ENCODE measurements at regions not wholly inside any gene's neighbourhood (a gene's known extent, or its start where the extent isn't known, plus 50 kb on each side); places are given as distances from the start of the nearest gene placed in this dataset.

DNA sequence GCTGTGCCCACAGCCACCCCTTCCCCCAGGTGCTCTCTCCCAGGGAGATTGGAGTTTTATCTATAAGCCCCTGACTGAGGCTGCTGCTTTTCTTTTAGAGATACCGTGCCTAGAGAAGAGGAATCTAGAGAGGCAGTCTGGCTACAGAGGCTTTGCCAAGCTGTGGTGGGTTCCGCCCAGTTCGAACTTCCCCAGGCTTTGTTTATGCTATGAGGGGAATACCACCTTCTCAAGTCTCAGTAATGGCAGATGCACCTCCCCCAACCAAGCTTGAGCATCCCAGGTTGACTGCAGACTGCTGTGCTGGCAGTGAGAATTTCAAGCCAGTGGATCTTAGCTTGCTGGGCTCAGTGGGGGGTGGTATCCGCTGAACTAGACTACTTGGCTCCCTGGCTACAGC, 157.4 kb downstream of the CAAP1 start:
- DNase-seq, result no peak

DNA sequence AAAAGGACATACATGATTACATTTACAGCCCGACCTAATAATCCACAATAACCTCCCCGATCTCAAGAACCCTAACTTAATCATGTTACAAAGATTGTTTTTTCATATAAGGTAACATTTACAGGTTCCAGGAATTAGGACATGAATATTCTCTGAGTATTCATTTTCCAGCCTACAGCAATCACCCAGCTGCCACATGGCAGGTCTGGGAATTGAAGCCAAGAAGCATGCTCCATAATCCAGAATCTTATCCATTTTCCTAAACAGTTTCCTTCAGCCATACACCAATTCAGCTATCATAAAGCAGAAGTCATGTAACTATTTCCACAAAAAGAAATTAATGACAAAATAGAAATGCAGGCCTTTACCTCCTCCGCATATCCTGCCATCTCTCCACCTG, 163.4 kb downstream of the CAAP1 start:
- DNase-seq, result no peak

DNA sequence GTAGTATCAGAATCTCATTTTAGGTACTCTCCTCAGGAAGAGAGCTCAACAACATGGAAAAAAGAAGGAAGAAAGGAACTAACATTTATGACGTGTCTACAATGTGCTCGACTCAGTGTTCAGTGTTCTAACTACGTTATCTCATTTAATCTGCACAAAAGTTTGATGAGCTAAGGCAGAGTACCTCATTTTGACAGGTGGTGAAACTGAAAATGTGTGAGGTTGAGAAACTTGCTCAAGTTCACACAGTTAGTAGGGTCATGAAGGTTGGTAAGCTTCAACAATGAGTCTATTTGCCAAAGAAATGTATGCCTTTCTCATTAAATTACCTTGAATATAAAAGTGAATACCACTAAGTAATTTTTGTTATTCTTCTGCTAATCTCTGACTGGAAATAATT, 165.1 kb downstream of the CAAP1 start:
- no peak for DNase-seq

DNA sequence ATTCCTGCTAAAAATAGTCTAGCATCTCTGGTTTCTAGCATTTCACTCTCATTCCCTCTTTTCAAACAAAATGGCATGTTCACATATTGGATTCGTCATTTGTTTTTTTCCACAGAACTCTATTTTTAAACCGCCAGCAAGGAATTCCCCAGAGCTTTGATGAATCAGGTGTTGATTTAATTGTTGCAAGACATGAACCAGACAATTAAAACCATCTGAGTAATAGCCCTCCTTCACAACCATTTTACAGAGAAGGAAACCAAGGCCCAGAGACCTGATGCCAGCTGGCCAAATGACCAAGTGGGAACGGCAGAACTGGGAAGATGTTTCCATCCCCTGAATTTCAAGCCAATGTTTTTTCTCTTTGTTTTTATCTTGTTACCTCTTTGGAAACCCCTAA, 167.0 kb downstream of the CAAP1 start:
- no peak for DNase-seq

DNA sequence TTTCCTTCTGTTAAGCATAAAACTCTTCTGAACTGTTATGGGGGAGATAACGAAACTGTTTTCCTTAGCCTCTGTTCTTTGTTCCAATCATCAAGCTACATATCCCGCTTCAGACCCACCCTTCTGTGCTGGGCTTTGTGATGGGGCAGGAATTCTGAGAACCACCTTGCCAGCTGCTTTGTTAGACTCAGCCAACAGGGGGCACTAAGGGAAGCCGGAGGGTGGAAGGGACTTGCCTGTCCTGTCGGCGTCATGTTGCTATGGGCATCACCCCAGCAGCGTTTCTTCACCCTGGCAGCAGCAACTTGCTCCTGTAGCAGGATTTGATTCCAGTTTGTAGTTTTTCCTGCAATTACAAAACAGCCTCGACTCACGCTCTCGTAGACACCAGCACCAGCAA, 169.1 kb downstream of the CAAP1 start:
- DNase-seq, result no peak

DNA sequence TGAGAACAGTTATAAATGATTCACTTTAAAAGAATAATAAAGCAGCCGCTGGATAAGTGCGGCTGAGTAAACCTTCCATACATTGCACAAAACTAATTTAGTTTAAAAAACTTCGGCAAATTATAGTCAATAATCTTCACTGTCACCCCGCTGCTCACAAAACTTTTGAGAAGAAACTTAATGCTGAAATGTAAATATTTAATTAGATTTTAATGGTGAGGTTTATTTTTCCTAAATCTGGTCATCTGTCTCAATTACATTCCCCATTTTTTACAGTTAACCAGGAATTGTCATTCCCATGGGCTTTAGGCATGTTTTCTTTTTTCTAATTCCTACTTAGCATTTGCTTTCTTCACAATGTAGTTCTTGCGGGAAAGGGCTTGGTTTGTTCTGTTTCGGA, 169.8 kb downstream of the CAAP1 start:
- DNase-seq, result no peak

DNA sequence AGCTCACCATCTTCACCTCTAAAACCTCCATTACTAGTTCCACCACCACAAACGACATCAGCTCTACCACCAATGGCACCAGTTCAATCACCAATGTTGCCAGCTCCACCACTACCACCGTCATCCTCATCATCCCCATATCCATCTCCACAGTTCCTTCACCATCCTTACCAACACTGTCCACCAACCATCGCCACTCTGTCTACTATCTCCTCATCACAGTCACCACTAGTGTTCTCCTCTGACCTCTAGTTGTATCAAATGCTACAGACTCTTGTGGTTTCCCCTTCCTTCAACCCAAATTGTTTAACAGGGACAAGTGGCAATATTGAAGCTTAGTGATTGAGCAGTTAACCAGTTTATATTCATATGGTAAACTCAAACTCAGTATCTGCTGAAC, 182.6 kb downstream of the CAAP1 start:
- DNase-seq, result no peak

DNA sequence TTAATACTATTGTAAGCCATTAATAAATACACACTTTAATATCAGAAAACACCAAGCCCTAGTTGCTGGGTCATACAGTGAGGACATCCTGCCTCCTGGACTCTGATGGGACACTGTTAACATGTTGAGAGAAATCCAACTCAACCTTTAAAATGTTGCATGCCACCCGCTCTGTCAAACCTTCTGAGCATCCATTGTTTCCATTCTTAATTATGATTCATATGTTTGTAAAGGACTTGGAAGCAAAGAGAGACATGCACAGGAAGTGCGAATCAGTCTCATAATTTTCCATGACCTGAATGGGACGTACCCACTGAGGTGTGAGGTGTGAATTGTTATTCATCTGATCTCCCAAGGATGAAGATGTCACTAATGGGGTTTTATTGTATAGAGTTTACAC, 186.4 kb downstream of the CAAP1 start:
- no peak for DNase-seq

DNA sequence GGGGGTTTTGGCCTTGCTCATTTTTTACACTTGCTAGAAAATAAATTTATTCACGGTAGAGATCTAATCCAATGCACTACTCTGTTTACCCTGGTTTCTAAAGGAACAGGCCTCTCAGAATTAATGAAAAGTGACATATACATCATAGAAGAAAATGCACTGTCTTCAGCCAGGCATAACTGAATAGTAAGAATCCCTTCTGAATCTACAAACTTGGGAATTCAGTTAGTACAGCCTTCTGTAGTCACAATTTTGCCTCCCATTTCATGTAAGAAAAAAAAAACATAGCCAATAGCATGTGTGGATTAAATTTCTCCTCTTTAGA, 197.3 kb downstream of the CAAP1 start:
- DNase-seq, result no peak

DNA sequence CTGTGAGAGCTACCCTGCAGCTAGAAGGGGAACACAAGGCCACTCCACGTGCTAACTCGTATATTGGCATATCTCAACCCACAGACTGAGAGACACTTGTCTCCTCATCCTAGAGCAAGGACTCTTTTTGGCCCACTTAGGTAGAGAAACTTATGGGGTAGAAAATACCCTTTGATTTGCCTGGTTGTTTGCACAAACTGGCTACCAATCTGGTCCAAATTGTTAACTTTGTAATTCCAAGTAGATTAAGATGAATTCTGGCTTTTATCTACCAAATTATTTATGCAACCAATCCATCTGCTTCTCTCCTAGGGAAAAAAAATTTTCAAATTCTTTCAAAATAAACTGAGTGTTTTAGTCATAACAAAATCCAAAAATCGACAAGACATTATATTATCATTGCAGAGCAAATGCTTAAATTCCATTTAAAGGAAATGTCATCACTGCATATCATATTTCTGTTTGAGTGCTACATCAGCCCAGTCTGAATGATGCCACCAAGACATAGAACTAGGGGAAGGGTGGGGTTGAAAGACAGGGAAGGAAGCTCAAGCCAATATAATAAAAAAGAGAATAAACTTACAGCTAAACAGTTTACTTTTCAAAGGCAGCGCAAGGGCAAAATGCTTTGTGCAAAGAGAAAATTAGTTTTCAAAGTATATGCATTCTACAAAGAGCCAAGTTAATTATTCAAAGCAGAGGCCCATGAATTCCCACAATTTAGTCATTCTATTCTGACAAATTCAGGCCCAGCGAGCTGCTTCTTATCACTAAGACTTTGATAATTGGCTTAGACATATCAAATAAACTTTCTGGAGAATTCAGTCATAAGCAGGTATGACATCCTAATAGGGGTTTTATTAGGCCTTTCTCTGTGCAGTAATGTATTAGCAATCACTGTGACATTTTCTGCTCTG, 198.0 kb downstream of the CAAP1 start:
- DNase-seq, result no peak

DNA sequence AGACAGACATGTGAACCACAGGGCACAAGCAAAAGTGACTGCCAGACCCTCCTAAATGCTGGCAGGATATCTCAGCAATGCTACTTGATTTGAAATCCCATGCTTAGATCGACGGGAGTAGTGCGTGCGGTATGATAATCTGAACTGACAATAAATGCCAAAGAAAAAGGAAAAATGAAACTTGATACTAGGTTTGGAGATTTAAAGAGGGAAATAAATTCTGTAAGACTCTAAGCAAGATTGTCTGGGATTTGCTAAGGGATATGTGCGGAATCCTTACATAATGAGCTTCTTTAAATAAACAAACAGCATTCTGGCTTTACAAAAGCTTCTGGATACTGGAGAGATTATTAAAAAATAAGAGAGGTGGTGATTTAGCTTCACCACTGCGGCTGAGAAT, 203.6 kb downstream of the CAAP1 start:
- DNase-seq, result no peak

DNA sequence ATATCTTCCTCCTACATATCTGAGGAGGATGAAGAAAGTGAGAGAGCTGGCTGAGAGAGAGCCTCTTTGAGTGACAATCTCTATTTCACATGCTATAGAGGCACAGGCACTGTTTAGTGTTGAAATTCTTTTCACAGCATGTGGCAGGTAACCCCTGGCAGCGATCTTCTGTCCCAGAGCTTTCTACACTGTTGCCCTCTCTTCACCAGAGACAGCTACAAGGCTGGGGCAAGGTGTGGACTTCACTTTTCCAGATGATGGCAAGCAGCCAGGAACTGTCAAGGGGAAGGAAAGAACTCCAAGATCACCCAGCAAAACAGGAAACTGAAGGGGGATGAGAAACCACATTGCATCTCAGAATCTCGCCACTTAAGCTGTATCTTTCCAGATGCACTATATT, 205.2 kb downstream of the CAAP1 start:
- no peak for DNase-seq

DNA sequence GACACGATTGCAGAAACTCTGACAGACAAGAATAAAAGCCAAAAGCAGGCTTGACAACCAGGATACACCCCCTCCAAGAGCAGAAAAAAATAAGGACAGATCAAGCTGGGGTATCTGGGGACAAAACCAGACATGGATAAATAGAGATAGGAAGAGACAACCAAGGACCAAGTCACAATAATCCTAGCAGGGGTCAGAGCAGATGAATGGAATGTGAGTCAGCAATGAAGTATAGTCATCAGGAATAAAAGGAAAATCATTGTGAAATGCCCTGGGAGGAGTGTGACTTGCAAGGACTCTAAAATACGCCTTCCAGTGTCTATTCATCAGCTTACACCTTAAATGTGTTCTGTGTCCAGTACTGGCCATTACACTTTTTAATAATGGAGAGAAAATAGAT, 206.8 kb downstream of the CAAP1 start:
- DNase-seq, result no peak

DNA sequence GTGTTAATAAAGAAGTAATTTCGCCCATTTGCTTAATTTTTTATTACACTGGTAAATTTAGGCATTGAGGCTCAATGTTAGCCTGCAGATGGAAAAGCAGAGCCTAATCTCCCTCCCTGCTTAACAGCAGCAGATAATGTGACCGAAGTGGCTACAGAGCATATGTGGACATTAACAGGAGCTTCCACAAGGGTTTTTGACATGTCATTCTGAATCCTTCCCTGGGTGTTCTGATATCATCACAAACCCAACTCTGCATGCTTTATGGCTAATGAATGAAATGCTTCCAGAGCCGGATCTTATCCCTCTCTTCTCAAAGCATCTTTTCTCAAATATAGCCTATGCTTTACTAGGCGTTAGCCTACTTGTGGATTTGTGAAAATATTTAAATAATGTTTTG, 208.6 kb downstream of the CAAP1 start:
- DNase-seq, result no peak

DNA sequence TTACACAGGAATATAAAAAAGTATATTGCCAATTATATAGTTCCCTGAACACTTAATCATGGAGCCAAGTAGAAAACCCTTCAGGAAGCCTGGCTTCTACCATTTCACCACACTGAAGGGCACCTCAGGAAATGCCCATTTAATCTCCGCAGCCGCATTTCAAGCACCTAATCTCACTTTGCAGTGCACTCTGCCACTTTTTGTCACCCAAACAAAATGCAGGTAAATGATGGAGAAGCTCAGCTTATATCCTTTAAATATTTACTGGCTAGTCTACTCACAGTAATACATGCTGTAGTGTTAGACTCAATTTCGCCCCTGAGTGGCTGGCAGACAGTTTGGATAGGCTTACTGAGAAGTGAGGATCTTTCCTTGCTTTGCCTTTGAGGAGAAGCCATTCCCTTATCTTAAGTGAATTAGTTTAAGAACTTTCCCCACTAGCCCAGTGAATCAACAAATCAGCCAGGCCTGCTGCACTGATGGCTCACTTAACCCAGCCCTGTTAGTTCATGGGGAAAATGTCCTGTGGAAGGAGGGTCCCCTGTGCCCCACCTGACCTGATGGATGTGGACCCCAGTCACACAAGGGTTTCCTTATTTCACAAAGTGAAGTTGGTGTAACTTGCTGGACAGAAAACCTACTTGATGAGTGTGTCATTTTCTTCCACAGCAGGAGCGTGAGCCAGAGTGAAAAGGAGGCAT, 209.7 kb downstream of the CAAP1 start:
- no peak for DNase-seq

DNA sequence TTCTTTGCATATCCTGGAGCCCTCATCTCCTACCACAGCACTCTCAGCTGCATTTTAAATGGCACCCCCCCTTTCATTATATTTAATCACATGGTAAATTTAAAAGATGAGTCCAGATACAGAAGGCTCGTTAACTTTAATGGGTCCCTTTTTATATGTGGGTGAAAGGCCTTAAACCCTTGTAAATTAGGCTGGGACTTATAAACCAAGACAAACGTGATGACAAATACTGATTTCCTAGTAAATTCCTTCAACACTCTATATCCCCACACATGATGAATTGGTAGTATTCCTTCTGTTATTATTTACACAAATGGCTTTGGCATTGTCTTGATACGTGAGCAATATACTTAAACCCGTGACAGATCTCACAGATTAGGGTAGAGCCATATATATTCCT, 210.6 kb downstream of the CAAP1 start:
- no peak for DNase-seq

DNA sequence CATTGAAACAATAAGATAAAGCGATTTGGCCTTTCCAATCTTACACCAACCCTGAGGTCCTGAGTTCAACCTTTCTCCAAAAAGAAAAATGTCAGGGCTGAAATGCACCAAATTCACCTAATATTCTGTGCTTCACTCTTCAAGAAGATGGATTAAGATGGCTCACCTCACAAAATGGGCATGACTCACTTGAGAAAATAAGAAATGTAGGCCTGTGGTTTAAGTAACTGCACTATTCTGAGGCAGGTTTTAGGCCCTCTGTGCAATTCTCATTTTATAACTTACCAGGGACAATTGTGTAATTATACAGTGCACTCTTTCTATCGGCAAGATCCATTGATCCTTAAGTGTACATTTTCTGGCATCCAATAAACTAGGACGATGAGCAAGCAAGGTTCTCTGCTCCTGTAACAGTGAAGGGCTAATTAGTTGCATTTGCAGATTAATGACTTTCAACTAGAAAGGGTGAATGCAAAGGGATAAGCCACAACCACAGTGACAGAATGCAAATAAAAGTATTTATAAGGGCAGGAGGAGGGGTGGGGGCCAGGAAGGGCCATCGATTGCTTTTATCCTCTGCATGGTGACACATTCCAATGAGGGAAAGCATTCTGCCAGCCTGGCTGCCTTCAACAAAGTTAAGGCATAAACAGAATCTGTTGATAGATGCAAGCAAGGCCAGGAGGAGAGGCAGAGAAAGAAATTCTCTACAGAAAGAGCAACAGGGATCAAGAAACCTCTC, 214.5 kb downstream of the CAAP1 start:
- no peak for DNase-seq

DNA sequence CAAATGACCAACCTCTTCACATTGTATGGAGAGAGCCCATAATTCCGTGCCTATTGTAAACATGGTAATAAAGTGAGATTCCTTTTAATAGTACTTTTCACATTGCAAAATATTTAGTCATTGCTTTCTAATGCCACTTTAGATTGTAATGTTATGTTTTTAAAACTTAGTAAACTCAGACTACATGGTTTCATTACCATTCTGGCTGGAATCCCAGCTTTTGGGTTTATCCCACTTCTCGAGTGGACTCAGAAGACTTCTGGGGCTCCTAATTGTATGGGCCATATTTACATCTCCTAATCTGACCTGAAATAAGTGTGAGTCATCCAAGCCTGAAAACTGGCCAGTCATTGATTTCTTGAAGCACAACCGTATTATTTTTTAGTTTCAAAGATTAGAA, 217.6 kb downstream of the CAAP1 start:
- no peak for DNase-seq

DNA sequence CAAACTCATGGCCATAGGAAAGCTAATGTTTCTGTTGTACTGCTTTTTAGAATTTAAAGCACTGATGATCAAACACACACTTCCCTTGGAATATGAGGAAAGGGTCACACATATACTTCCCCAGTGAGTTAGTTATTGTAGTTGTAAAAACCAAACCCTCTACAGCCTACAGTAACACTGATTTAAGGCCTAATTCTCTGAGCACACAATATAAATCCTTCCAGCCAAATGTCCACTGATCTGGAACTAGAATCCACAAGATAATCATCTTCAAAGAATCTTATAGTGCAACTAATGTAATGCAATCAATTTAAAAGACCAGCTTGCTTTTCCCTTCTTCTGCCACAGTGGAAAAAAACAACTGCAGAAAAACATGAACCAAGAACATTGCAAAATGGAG, 219.3 kb downstream of the CAAP1 start:
- DNase-seq, result no peak

DNA sequence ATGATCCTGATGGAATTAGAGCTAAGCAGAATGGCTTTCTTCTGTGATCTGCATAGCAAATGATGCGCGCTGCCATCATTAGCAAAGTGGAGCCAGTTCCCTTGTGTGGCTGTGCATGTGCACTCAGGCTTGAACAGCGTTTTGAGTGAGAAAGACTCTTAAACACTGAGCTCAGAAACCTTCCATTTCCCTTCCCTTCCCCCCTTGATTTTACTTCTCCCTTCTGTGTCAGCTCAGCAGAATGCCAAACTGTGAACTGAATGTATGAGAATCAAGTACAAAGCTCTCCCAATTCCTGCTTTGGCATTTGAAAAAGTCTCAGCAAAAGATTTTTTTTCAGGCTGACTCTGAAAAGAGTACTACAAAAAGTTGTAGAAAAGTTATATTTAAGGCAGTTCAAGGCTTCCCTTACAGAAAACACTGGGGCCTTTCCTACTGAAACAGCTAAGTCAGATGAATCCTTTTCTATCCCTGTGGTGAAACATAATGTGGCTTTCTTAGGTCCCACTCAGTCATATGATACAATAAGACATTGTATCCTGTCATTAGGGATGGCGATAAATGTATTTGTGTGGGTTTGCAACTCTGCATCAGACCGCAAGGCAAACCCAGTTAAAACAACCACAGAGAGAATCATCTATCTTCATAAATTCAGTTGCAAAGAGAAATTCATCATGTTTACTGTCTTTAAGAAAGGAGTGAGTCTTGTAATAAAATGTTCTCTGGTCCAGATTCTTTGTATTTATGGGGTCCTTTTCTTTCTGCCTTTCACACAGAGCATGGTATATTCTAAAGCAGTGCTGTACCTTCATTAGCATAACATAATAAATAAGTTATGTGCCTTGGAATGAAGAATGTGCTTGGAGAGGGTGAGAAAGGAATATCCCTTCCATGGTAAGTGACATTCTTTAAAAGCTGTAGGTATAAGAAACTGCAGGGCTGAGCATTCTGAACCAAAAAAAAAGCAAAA, 222.6 kb downstream of the CAAP1 start:
- no peak for DNase-seq

DNA sequence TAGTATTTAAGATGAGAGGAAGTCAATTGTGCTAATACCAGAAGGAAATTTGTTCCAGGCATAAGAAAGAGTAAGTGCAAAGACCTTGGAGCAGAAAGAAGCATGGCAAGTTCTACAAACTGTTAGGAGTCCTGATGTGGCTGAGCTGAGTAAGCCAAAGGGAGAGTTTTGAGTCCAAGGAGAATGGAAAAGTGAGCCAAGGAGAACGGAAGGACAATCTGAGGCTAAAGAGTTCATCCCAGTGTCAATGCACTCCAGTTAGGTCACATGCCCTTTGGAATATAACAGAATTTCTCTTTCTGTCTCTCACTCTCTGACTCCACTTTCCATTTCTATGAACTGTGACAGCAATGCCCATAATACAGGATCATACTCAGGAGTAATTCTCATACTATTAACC, 224.7 kb downstream of the CAAP1 start:
- no peak for DNase-seq

DNA sequence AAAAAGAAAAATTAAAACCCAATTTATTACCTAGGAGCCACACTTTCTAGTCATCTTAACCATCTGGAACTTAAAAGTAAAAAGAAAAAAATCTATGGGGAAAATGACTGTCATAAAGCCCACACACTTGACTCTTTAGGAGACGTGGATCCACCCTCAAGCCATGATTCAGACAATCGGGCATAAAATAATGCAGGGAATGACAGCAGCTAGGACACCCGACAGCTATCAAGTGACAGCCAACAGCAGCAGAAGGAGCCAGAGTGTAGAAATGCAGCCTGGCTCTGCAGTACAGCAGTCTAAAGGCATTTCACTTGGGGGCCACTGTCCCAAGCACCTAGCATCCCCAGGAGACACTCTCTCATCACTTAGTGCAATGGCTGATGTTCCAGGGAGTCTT, 226.9 kb downstream of the CAAP1 start:
- no peak for DNase-seq

Measured in GF-D8 (cell line).